ENCODE measurements at regions not wholly inside any gene's neighbourhood (a gene's known extent, or its start where the extent isn't known, plus 50 kb on each side); places are given as distances from the start of the nearest gene placed in this dataset.

- TF ChIP-seq, protein P1, sequence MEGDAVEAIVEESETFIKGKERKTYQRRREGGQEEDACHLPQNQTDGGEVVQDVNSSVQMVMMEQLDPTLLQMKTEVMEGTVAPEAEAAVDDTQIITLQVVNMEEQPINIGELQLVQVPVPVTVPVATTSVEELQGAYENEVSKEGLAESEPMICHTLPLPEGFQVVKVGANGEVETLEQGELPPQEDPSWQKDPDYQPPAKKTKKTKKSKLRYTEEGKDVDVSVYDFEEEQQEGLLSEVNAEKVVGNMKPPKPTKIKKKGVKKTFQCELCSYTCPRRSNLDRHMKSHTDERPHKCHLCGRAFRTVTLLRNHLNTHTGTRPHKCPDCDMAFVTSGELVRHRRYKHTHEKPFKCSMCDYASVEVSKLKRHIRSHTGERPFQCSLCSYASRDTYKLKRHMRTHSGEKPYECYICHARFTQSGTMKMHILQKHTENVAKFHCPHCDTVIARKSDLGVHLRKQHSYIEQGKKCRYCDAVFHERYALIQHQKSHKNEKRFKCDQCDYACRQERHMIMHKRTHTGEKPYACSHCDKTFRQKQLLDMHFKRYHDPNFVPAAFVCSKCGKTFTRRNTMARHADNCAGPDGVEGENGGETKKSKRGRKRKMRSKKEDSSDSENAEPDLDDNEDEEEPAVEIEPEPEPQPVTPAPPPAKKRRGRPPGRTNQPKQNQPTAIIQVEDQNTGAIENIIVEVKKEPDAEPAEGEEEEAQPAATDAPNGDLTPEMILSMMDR (IDR thresholded peaks at IDR 0.05) = no peak
- TF ChIP-seq POLR2A (IDR thresholded peaks at IDR 0.05) = no peak
Observed at GRCh38 chr7:131607291-131608115, 51.1 kb upstream of the PODXL start.

Data from right lobe of liver (tissue), 4 donors.